ENCODE measurements at regions not wholly inside any gene's neighbourhood (a gene's known extent, or its start where the extent isn't known, plus 50 kb on each side); places are given as distances from the start of the nearest gene placed in this dataset.
"Not testable (repeated sequence)": the region's sequence is repeated elsewhere in the genome, so short reads cannot be mapped to it uniquely, and the experiment has no call there.

DNA sequence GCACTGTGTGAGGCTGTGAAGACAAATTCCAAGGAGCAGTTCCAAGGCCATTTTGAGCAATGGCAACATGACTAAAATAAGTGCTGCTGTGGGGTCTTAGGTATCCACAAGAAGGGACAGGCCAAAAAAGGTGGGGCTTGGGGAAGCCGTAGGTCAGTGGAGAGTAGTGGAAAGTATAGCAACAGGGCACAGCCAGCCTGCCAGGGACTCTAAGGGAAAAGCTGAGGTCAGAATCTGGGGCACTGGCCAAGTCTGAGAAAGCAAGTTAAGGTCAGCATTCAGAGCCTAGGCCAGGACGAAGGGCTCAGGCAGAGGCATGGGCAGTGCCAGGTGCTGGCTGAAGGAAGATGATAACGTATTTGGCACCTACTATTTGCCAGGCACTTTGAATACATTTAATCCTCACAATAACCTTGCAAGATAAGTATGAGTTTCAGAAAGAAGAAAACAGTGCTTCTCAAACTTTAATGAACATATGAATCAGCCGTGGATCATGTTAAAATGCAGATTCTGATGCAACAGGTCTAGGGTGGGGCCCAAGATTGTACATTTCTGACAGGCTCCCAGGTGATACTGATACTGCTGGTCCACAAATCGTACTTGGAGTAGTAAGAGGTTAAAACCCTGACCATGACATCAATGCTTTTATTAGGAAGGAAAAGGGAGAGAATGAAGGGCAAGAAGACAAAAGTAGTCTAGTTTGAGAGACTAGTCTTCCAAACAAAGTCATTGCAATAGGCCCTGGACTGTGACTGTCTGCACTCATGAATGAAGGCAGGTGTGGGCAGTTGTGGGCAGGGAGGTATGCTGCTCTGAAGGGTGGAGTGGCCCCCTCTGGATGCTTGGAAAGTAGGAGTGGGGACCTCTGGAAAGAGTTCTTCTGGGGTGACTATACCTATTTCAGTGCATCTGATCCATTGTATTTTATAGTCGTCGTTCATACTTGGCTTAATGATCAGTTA lies 106.3 kb upstream of the ANKRD28 start:
- DNase-seq (ENCODE audit: low read depth in 2 of 2), result no peak

DNA sequence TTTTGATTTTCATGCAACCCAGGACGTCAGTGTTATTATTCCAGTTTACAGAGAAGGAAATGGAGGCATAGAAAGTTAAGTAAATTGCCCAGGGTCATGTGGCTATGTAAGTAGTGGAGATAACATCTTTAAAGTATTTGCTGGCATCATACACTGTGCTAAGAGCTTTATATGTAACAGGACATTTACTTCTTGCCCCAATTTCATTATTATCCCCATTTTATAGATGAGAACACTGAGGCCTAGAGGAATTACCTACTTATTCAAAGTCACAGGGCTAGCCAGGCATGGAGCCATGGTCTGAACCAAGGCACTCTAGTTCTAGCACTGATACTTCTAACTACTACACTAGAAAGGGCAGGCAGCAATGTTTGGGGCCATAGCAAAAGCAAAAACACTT lies 107.3 kb upstream of the ANKRD28 start:
- DNase-seq (ENCODE audit: low read depth in 2 of 2), result no peak

DNA sequence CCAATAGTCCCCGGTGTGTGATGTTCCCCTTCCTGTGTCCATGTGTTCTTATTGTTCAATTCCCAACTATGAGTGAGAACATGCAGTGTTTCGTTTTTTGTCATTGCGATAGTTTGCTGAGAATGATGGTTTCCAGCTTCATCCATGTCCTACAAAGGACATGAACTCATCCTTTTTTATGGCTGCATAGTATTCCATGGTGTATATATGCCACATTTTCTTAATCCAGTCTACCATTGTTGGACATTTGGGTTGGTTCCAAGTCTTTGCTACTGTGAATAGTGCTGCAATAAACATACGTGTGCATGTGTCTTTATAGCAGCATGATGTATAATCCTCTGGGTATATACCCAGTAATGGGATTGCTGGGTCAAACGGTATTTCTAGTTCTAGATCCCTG lies 109.6 kb upstream of the ANKRD28 start:
- not testable (repeated sequence) for DNase-seq (ENCODE audit: low read depth in 2 of 2)

DNA sequence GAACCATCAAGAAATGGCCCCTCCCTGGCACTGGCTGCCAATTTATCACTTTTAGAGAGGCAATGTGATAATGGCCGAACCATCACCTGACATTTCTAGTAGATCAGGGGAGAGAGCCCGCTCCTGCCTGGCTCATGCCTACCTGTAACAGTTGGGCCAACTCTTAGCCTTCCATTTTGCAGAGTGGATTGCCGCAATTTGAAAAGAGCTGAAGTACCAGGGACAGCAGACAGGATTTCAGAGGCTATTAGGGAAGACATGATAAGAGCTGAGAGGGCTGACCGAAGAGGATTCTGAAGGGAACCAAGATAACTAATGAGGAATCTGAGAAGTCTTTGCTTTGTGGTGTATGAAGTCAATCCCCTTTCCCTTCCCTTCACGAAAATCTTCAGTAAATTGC lies 121.2 kb upstream of the ANKRD28 start:
- no peak for DNase-seq (ENCODE audit: low read depth in 2 of 2)

DNA sequence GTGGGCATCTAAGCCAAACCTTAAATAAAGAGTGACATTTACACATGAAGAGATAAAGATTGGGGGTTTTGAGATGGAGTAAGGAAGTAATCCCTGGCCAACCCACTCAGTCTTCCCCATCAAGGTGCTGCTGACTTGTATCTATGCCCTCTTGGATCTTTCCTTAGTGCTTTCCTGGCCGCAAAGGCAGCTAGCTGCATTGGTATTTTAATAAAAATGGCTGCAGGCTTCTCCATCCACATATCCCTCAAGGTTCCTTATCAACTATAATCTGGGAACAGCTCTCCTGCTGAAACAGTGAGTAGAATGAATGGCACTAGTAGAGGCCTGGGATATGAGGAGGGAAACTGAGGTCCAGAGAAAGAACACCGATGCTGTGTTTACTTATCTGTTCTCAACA lies 122.2 kb upstream of the ANKRD28 start:
- DNase-seq (ENCODE audit: low read depth in 2 of 2), result no peak

DNA sequence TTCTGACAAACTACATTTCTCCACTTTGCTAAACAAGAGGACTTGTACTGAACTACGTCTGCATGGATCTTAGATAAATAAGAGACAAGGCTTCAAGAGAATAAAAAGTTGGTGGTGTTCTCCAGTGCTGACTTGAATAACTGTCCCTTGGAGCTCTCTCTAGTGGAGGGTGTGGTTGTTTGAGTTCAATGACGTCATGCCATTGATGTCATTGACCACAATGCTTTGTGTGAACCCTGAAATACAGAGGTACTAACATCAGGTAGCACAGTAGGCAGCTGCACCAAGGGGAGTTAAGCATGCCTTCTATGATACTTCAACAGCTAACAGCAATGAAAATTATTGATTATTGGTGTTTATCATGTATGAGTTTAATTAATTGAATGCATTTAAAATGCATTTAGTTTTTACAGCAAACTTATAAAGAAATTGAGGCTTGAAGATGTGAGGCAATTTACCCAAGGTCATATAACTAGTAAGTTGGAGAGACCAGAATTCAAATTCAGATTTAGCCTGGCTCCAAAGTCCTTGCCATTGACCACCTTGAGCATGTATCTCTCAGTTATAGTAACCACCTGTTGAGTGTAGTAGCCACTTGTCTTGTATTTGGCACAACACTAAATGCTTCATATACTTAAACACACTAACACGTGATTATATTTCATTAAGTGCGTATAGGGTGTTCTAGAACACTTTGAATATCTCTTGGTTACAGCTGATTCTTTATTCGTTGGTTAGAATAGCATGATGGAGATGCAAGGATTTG lies 126.0 kb upstream of the ANKRD28 start:
- no peak for DNase-seq (ENCODE audit: low read depth in 2 of 2)

DNA sequence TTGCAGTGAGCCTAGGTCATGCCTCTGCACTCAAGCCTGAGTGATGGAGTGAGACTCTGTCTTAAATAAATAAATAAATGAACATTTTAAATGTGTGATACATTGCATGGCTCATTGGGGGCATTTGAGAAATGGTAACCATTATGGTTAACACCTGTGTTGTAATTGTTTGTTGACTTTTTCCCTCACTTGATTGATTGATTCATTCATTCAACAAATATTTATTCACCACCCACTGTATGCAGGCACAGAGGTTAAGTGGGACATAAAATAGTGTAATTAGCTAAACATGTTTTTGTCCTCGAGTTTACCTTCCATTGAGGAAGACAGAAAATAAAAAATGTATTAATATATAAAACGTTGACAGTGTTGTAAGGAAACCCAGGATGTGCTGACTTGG lies 127.1 kb upstream of the ANKRD28 start:
- no peak for DNase-seq (ENCODE audit: low read depth in 2 of 2)

DNA sequence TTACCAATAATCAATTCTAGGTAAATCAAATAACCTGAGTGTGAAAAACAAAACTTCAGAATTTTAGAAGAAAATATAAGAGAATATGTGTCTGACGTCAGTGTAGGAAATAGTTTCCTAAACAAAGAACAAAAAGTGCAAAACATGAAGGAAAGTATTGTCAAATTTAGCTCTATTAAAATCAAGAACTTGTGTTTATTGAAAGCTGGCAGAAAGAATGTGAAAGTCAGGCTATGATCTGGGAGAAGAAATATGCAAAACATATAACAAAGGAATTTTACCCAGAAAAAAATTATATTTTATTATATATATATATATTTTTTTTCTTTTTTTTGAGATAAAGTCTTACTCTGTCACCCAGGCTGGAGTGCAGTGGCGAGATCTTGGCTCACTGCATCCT lies 129.1 kb upstream of the ANKRD28 start:
- DNase-seq (ENCODE audit: low read depth in 2 of 2), result no peak

DNA sequence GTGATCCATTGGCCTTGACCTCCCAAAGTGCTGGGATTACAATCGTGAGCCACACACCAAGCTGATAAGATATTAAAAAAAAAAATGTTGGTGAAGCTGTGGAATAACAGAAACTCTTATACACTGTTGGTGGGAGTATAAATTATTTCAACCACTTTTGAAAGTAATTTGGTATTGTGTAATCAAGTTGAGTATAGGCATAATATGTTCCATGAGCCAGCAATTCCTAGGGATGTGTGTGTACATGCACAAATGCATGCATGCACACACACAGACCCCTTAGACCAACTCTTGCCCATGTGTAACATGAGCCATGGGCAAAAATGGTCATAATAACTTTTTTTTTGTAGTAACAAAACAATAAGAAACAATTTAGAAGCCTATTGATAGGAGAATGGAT lies 130.2 kb upstream of the ANKRD28 start:
- DNase-seq (ENCODE audit: low read depth in 2 of 2), result no peak

DNA sequence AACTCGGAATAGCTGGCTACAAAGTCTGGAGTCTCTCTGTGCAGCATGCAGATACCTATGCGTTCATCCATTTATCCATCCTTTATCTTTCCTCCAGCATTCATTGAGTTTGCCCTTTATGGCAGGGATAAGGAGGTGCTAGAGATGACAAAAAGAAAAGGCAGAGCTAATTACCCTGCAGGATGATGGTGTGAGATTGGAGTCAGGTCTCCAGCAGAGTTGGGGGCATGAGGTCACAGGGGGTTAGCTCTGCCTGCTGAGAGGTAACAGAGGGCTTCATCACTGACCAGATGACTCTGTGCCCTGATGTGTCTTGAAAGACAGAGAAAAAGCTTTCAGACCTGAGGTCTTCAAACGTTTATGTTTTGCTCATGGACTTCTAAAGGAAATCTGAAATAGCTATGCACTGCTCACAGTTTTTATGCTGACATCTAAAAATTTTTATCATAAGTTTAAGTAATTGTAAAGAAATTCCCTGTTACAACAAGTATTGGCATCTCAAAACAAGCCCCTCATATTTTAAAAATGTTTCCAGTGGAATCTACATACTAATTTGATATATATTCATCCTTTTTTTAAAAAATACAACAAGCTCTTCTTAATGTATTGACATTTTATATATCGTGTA lies 132.3 kb upstream of the ANKRD28 start:
- no peak for DNase-seq (ENCODE audit: low read depth in 2 of 2)

DNA sequence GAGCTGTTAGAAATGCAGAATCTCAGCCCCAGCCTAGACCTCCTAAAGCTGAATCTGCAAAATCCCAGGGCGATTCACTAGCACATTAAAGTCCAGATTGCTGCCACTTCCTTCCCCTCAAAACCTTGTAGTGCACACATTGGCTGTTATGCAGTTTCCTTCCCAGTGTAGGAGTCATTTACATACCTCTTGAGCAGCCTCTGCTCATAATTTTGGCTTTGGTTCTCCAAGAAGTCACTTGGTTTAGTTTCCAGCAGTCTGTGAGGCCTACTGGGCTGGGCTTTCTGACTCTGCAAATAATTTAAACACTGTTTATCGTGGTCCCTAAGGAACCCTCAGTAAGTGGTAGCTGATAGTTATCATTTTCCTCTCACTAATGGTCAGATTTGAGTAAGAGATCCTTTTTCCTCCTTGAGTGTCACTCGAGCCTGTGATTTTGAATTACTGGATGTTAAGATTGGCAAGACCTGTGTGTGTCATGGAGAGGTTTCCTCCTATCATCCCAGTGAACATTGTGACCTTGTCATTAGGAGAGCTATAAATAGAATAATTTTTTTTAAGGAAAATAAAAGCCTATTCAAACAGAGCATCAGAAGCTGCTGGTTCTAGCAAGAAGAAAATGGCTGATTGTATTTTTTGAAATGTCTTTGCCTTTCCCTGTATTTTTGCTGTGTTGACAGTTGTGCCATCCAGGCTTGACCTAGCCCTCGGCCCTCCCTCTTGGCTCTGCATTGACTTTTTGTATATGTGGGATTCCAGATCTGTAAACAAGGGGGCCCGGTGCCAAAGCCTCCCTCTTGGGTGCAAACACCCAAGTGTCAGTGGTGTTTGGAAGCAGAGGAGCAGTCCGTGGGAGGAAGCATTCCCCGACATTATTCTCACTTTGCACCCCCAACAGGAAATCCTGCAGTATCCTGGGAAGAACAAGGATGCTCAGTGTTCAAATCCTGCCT lies 134.8 kb upstream of the ANKRD28 start:
- DNase-seq (ENCODE audit: low read depth in 2 of 2), result no peak

DNA sequence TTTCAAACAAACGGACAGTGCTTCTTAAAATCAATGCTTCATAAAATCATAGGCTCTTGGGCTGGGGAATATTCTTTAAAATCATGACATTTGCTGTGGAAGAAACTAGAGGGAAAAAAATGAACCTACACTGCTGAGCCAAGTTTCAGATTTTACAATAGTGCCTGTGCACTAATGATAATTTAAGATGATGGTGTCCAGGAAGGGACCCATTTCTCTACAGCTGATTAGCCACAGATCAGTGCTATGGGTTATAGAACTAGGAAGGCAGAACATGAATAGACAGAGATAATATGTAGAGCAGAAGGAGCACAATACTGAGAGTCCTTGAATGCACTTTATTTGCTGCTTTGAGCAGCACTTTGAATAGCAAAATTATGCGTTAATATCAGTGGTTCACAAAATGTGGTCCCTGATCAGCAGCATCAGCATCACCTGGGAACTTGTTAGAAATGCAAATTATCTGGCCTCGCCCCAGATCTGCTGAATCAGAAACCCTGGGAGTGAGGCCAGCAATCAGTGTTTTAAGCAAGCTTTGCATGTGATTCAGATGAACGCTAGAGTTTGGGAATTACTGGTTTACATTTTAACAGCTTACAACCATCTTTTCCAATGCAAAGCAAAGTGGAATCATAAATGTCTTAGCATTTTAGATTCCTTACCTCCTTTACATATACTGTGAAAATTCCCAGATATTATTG lies 135.8 kb upstream of the ANKRD28 start:
- DNase-seq (ENCODE audit: low read depth in 2 of 2), result no peak

DNA sequence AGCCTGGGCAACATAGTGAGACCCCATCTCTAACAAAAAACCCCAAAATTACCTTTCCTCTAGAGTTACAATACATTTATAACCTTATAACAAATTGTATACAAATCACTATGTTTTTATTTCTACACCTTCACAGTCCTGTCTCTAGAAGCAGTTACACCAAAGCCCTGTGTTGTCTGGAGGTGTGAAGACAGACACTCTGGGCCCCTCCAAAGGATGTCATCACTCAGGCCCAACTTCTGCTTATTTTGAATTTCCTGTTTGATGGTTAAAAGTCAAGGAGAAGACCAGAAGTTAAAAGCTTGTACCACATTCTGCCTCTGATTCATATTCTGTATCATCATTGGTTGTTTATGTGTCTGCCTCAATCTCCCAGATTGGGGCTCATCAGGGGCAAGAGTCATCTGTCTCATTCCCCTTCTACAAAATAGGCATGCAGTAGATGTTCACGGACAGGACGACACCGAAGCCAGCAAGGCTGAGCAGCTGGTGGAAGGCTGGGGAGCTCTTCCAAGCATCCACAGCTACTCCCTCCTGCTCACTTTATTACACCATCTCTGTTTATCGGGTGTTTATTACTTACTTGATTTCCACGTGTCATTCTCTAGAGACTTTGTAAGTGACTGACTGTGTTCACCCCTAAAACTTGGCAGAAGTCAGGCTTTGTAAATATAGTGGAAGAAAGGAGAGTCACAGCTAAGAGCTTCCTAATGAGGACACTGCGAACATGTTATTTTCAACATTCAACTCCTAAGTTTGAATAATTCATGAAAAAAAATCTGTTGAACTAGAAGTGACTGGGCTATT lies 136.8 kb upstream of the ANKRD28 start:
- no peak for DNase-seq (ENCODE audit: low read depth in 2 of 2)

DNA sequence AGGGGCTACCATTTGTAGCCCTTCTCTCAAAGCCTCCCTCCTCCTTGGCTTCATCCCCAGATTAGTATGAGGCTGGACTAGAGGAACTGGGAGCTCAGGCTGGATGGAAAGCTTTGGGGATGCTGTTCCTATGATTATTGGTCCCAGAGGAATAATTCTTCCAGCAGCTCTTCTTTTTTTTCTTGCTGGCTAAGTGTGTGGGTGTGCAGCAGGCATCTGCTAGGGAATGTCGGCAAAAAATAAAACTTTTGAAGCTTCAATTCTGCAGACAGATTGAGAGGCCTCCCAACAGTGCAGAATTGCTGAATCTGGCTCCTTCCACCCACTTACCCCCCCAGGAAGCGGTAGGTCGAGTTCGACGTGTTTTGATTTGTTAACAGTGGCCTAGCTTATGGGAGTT lies 138.5 kb upstream of the ANKRD28 start:
- DNase-seq (ENCODE audit: low read depth in 2 of 2), result no peak

DNA sequence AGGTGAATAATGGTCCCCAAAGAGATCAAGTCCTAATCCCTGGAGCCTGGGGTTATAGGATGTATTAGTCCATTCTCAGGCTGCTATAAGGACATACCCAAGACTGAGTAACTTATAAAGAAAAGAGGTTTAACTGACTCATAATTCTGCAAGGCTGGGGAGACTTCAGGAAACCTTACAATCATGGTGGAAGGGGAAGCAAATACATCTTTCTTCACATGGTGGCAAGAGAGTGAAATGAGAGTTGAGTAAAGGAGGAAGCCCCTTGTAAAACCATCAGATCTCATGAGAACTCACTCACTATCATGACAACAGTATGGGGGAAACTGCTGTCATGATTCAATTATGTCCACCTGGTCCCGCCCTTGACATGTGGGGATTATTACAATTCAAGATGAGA lies 142.9 kb upstream of the ANKRD28 start:
- no peak for DNase-seq (ENCODE audit: low read depth in 2 of 2)

DNA sequence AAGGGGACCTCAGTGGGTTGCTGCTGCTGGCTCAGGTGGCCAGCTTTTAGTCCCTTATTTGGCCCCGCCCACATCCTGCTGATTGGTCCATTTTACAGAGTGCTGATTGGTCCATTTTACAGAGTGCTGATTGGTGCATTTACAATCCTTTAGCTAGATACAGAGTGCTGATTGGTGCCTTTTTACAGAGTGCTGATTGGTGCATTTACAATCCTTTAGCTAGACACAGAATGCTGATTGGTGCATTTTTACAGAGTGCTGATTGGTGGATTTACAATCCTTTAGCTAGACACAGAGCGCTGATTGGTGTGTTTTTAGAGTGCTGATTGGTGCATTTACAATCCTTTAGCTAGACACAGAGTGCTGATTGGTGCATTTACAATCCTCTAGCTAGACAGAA lies 143.7 kb upstream of the ANKRD28 start:
- not testable (repeated sequence) for DNase-seq (ENCODE audit: low read depth in 2 of 2)

DNA sequence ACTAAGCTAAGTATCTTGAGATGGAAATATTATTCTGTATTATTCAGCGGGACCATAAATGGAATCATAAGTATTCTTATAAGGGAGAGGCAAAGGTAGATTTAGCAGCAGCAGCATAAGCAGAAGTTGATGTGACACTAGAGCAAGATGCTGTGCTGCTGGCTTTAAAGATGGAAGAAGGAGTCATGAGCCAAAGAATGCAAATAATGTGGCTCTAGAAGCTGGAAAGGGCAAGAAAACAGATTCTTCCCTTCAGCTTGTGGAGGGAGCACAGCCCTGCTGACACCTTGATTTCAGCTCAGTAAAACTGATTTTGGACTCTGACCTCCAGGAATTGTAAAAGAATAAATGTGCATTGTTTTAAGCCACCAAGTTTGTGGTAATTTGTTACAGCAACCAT lies 144.2 kb upstream of the ANKRD28 start:
- no peak for DNase-seq (ENCODE audit: low read depth in 2 of 2)

DNA sequence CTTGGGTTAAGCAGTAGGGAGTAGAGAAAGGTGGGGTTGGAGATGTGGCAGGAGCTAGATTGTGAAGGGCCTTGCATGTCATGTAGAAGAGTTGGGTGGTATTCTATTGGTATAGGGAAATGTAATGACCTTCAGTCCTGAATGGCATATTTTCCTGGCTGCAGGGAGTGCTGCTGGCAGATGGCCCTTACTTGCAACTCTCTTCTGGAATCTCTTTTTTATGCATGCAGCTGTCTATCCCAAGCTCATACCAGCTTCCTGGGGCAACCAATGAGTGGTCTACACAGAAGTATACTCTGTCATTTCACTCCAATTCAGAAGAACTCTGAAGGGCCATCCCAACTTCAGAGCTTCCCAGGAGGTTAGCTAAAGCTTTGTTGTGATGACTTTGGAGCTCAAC lies 144.7 kb upstream of the ANKRD28 start:
- no peak for DNase-seq (ENCODE audit: low read depth in 2 of 2)

DNA sequence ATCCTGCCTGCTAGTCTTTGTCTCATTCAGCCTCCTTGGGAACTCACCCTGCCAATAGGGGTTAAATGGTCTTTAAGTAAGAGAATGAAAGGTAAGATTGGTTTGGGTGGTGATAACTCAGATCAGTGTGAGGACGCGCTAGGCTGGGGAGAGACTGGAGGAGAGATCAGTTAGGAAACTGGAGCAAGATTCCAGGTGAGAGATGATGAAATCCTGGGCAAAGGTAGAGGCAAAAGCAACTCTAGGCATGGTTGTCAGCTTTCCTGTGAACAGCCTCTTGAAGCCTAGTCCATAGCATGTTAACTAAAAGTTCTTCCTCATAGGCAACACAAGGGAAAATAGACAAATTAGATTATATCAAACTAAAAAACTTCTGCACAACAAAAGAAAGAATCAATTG lies 145.2 kb upstream of the ANKRD28 start:
- no peak for DNase-seq (ENCODE audit: low read depth in 2 of 2)

DNA sequence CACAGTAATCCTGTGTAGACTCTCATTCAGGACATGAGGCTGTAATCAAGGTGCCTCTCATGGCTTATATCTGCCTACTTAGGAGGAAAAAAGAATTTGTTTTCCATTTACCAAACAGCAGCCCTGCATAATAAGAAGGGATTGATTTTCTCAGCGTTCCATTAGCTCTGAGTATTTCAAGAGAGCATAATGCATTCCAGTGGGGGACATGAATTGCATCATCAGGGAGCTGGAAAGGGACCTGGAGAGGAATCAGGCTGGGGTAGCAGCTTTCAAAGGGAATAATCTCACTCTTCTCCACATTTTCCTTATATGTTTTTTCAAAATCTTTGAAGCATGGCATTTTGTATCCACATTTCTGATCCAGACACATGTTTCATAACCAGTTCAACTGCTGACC lies 150.6 kb upstream of the ANKRD28 start:
- no peak for DNase-seq (ENCODE audit: low read depth in 2 of 2)
